ENCODE measurements at regions not wholly inside any gene's neighbourhood (a gene's known extent, or its start where the extent isn't known, plus 50 kb on each side); places are given as distances from the start of the nearest gene placed in this dataset.

GRCh38 chr11:69241844-69242243 is 52.1 kb upstream of the MYEOV start:
- no peaks in the 10 kb centered on the region for H3K4me1 ChIP-seq (ENCODE audit: control insufficient read depth, insufficient read depth, low read length)
- no peak overlapping the region for H3K9ac ChIP-seq (ENCODE audit: extremely low read depth, low read length, poor library complexity, severe bottlenecking)
- no peaks in the 10 kb centered on the region for H3K9me3 ChIP-seq (ENCODE audit: control insufficient read depth, low read length)
- 95% methylated on average over 4 of the region's 4 CpGs; no CpG with 5 or more reads in 1 of the 2 experiments for WGBS, 2 experiments (ENCODE audit: insufficient coverage in 1 of 2, insufficient read length in 1 of 2)
- Mint-ChIP-seq H3K27ac (no peak overlapping the region), H3K4me3 (no peak overlapping the region), H3K4me1 (no peaks in the 10 kb centered on the region), H3K27me3 (ENCODE audit: insufficient read depth) (peaks cover 15% of the 10 kb centered on the region), H3K9me3 (no peaks in the 10 kb centered on the region), H3K36me3 (ENCODE audit: low read depth) (no peaks in the 10 kb centered on the region)
- no peak overlapping the region for H3K4me3 ChIP-seq (ENCODE audit: low read length)
- H3K27me3 ChIP-seq (ENCODE audit: control insufficient read depth, insufficient read depth, low read length, poor library complexity, severe bottlenecking), result no peaks in the 10 kb centered on the region
- no peaks in the 10 kb centered on the region for H3K36me3 ChIP-seq (ENCODE audit: control insufficient read depth, insufficient read depth, low read length)
- no peak for DNase-seq
- H3K27ac ChIP-seq (ENCODE audit: low read depth, low read length), result no peak overlapping the region
- TF ChIP-seq, protein P1, sequence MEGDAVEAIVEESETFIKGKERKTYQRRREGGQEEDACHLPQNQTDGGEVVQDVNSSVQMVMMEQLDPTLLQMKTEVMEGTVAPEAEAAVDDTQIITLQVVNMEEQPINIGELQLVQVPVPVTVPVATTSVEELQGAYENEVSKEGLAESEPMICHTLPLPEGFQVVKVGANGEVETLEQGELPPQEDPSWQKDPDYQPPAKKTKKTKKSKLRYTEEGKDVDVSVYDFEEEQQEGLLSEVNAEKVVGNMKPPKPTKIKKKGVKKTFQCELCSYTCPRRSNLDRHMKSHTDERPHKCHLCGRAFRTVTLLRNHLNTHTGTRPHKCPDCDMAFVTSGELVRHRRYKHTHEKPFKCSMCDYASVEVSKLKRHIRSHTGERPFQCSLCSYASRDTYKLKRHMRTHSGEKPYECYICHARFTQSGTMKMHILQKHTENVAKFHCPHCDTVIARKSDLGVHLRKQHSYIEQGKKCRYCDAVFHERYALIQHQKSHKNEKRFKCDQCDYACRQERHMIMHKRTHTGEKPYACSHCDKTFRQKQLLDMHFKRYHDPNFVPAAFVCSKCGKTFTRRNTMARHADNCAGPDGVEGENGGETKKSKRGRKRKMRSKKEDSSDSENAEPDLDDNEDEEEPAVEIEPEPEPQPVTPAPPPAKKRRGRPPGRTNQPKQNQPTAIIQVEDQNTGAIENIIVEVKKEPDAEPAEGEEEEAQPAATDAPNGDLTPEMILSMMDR (conservative IDR thresholded peaks at IDR 0.05), result no peak

GRCh38 chr11:69242266-69242920 is 51.6 kb upstream of the MYEOV start:
- 92 to 100% methylated on average over 1 to 3 of the region's 3 CpGs for WGBS, 2 experiments (ENCODE audit: insufficient coverage in 1 of 2, insufficient read length in 1 of 2)
- TF ChIP-seq, protein P1 (conservative IDR thresholded peaks at IDR 0.05), result no peak
- no peaks in the 10 kb centered on the region for H3K4me1 ChIP-seq (ENCODE audit: control insufficient read depth, insufficient read depth, low read length)
- no peak overlapping the region for H3K9ac ChIP-seq (ENCODE audit: extremely low read depth, low read length, poor library complexity, severe bottlenecking)
- H3K27ac Mint-ChIP-seq, result no peak overlapping the region
- H3K27me3 ChIP-seq (ENCODE audit: control insufficient read depth, insufficient read depth, low read length, poor library complexity, severe bottlenecking), result no peaks in the 10 kb centered on the region
- DNase-seq, result peak; percentile 39
- H3K9me3 Mint-ChIP-seq, result no peaks in the 10 kb centered on the region
- no peak overlapping the region for H3K4me3 ChIP-seq (ENCODE audit: low read length)
- H3K27ac ChIP-seq (ENCODE audit: low read depth, low read length), result no peak overlapping the region
- peaks cover 15% of the 10 kb centered on the region for H3K27me3 Mint-ChIP-seq (ENCODE audit: insufficient read depth)
- H3K4me1 Mint-ChIP-seq, result no peaks in the 10 kb centered on the region
- H3K36me3 ChIP-seq (ENCODE audit: control insufficient read depth, insufficient read depth, low read length), result no peaks in the 10 kb centered on the region
- no peak overlapping the region for H3K4me3 Mint-ChIP-seq
- H3K36me3 Mint-ChIP-seq (ENCODE audit: low read depth), result no peaks in the 10 kb centered on the region
- H3K9me3 ChIP-seq (ENCODE audit: control insufficient read depth, low read length), result no peaks in the 10 kb centered on the region

DNA sequence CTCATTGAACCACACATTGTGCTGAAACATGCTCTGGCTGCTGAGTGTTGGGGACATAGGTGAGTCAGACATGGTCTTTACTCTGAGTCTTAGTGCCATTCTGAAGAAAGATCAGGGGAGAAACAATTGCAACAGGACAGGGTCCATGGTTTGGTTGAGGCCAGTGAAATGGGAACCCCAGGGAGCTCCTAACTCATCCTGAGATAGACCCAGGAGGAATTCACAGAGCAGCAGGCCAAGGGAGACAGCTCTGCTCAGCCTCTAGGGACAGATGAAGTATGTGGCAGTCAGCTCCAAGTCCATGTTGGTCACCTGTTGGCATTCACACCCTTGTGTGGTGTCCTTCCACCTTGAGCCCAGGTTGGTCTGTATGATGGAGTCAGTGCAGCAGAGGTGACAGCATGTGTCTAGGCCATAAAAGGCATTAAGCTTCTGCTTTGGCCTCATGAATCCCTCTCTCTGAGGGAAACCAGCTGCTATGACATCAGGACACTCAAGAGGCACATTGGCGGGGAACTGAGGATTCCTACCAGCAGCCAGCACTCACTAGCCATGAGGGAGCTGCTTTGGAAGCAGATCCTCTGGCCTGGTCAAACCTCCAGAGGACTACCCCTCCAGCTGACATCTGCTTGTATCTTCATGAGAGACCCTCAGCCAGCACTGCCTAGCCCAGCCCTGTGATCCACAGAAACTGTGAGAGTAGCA is 50.3 kb upstream of the MYEOV start:
- Mint-ChIP-seq H3K9me3 (no peaks in the 10 kb centered on the region), H3K4me1 (no peaks in the 10 kb centered on the region), H3K27ac (no peak overlapping the region), H3K4me3 (no peak overlapping the region), H3K36me3 (ENCODE audit: low read depth) (no peaks in the 10 kb centered on the region), H3K27me3 (ENCODE audit: insufficient read depth) (peaks cover 22% of the 10 kb centered on the region)
- WGBS, 2 experiments (ENCODE audit: insufficient coverage in 1 of 2, insufficient read length in 1 of 2), result 89 to 100% methylated on average over 1 of the region's 1 CpG
- peak; percentile 10 for DNase-seq
- Histone ChIP-seq H3K9ac (ENCODE audit: extremely low read depth, low read length, poor library complexity, severe bottlenecking) (no peak overlapping the region), H3K4me1 (ENCODE audit: control insufficient read depth, insufficient read depth, low read length) (no peaks in the 10 kb centered on the region), H3K9me3 (ENCODE audit: control insufficient read depth, low read length) (no peaks in the 10 kb centered on the region), H3K36me3 (ENCODE audit: control insufficient read depth, insufficient read depth, low read length) (no peaks in the 10 kb centered on the region), H3K27me3 (ENCODE audit: control insufficient read depth, insufficient read depth, low read length, poor library complexity, severe bottlenecking) (peaks cover under 1% of the 10 kb centered on the region), H3K27ac (ENCODE audit: low read depth, low read length) (no peak overlapping the region), H3K4me3 (ENCODE audit: low read length) (no peak overlapping the region)
- TF ChIP-seq, protein P1 (conservative IDR thresholded peaks at IDR 0.05), result no peak

All from endodermal cell (in vitro differentiated cells).